Peyer's patch (tissue), 4 donors: ENCODE measurements at regions not wholly inside any gene's neighbourhood (a gene's known extent, or its start where the extent isn't known, plus 50 kb on each side); places are given as distances from the start of the nearest gene placed in this dataset.

ENCODE experiments used
- DNase-seq, 3 donors: peaks; one replicate each; pipeline ENCODE4 v3.0.0-alpha.2; 2017 to 2019
- H3K27ac ChIP-seq, 4 donors: fragments of 200-600 bp; sonication (generic); one replicate each; pipeline ENCODE4 v1.5.1; 2016 to 2019
- H3K27me3 ChIP-seq, 2 donors: fragments of 200-600 bp; sonication (generic); one replicate each; pipeline ENCODE4 v1.5.1; 2019
- H3K36me3 ChIP-seq, 3 donors: fragments of 200-600 bp; sonication (generic); one replicate each; pipeline ENCODE4 v1.5.1; 2016 to 2019
- H3K4me1 ChIP-seq, 4 donors: fragments of 200-600 bp; sonication (generic); one replicate each; pipeline ENCODE4 v1.5.1; 2016 to 2019
- H3K4me3 ChIP-seq, 4 donors: fragments of 200-600 bp; sonication (generic); 1 replicate in 3 of 4; 2 replicates in 1 of 4; pipeline ENCODE4 v1.5.1; 2016 to 2019; ENCODE audit warnings: mild to moderate bottlenecking in 1 of 4
- H3K9me3 ChIP-seq, 4 donors: fragments of 200-600 bp; sonication (generic); one replicate each; pipeline ENCODE4 v1.5.1; 2016 to 2019; ENCODE audit warnings: mild to moderate bottlenecking in 1 of 4
- POLR2A ChIP-seq, 2 donors: fragments of 450-650 bp; IDR thresholded peaks; one replicate each; pipeline ENCODE4 v1.5.1; 2017; ENCODE audit warnings: antibody characterized with exemption in 2 of 2, mild to moderate bottlenecking in 2 of 2, moderate library complexity in 2 of 2
- TF ChIP-seq, protein P1 (sequence below), 6 experiments: fragments of 450-650 bp in 4 of 6; fragments of 200-600 bp in 2 of 6; sonication (generic) in 1 of 6; IDR thresholded peaks; one replicate each; pipeline ENCODE4 v1.5.1; 2017 to 2019; ENCODE audit warnings: antibody characterized with exemption in 6 of 6, mild to moderate bottlenecking in 3 of 6, moderate library complexity in 1 of 6

DNA sequence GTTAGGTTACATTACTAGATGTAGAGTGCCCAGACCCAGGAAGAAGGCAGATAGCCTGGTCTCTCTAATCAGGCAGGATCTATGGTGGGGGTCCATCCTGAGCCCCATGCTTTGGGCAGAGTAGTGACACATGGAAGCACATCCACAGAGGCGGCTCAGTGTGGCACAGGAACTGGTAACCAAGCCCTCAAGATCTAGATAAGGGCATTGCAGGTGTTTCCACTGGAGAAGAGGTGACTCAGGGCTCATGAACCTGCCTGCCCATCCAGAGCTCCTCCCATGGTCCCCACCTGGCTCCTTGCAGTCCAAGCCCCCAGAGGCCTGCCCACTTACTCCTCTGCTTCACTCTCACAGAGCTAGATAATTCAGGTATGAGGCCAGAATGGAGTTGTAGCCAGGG lies 62.0 kb upstream of the TMEM132E start:
- Histone ChIP-seq H3K4me3 (no peak overlapping the region), H3K9me3 (no peaks in the 10 kb centered on the region), H3K27me3 (no peaks in the 10 kb centered on the region), H3K4me1 (no peaks in the 10 kb centered on the region), H3K36me3 (no peaks in the 10 kb centered on the region), H3K27ac (no peak overlapping the region)
- DNase-seq: no peak
- TF ChIP-seq, protein P1, sequence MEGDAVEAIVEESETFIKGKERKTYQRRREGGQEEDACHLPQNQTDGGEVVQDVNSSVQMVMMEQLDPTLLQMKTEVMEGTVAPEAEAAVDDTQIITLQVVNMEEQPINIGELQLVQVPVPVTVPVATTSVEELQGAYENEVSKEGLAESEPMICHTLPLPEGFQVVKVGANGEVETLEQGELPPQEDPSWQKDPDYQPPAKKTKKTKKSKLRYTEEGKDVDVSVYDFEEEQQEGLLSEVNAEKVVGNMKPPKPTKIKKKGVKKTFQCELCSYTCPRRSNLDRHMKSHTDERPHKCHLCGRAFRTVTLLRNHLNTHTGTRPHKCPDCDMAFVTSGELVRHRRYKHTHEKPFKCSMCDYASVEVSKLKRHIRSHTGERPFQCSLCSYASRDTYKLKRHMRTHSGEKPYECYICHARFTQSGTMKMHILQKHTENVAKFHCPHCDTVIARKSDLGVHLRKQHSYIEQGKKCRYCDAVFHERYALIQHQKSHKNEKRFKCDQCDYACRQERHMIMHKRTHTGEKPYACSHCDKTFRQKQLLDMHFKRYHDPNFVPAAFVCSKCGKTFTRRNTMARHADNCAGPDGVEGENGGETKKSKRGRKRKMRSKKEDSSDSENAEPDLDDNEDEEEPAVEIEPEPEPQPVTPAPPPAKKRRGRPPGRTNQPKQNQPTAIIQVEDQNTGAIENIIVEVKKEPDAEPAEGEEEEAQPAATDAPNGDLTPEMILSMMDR (IDR thresholded peaks at IDR 0.05): no peak
- no peak for TF ChIP-seq POLR2A (IDR thresholded peaks at IDR 0.05)

DNA sequence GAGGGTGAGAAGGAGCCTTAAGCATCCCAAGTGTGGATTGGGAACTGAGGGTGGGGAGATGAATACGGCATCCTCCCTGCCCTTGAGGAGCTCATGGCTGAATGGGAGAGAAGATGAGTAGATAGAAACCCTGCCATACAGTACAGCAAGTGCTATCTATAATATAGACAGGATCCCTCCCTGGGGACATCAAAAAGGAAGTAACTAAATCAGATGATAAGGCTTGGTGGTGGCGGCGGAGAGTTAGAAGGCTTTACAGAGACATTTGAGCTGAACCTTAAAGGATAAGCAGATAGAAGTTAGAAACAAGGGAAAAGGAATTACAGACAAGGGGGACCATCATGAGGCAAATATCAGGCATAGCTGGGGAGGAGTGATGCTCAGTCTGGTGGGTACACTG lies 67.5 kb upstream of the TMEM132E start:
- no peaks in the 10 kb centered on the region for H3K27me3 ChIP-seq
- no peak overlapping the region for H3K4me3 ChIP-seq
- H3K36me3 ChIP-seq: no peaks in the 10 kb centered on the region
- no peak for TF ChIP-seq POLR2A (IDR thresholded peaks at IDR 0.05)
- TF ChIP-seq, protein P1 (IDR thresholded peaks at IDR 0.05): no peak
- H3K27ac ChIP-seq: no peak overlapping the region
- H3K9me3 ChIP-seq: no peaks in the 10 kb centered on the region
- H3K4me1 ChIP-seq: no peaks in the 10 kb centered on the region
- no peak for DNase-seq

DNA sequence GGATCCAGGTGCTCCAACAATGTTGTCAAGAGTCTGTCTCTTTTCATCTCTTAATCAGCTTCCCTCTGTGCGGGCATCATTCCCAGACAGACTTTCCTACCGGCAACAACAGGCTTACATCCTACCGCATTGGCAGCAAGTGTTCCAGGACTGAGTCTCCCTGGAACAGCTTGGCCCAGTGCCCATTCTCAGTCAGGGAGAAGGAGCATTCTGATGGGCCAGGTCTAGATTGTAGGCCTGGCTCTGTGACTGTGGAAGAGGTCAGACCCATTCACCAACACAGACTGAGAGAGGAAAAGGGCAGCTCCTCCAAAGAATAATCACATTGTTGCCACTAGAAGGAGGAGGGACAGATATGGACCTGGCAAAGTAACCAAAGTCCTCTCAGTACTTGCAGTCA lies 68.1 kb upstream of the TMEM132E start:
- no peak for TF ChIP-seq POLR2A (IDR thresholded peaks at IDR 0.05)
- TF ChIP-seq, protein P1 (IDR thresholded peaks at IDR 0.05): no peak

DNA sequence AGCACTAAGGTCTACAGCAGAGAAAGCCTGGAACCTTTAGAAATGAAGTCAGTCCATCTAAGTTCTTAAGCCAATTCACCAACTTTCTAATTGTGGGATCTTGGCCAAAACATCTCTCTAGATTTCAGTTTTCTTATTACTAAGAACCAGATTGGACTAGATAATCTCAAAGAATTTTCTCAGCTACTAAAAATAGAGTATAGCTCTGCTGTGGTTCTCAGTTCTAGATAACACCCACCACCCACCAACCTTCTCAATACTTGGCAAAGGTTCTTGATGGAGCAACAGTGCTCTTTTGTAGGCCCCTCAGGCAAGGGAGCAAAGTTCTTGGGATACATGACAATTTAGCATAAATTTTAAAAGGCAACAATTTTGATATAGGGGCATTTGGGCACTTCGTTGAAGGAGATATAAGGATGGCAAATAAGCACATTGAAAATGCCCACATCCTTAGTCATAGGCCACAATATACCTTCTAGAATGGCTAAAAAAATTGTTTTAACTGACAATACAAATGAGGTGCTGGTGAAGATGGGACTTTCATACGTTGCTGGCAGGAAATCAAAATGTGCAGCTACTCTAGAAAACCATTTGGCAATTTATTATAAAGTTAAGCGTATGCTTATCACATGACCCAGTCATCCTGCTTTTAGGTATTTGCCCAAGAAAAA lies 74.4 kb upstream of the TMEM132E start:
- H3K4me3 ChIP-seq: no peak overlapping the region
- H3K4me1 ChIP-seq: no peaks in the 10 kb centered on the region
- H3K9me3 ChIP-seq: no peaks in the 10 kb centered on the region
- H3K27me3 ChIP-seq: no peaks in the 10 kb centered on the region
- no peak overlapping the region for H3K27ac ChIP-seq
- no peak for DNase-seq
- H3K36me3 ChIP-seq: no peaks in the 10 kb centered on the region
- TF ChIP-seq POLR2A (IDR thresholded peaks at IDR 0.05): no peak
- TF ChIP-seq, protein P1 (IDR thresholded peaks at IDR 0.05): no peak

More for the DNA sequence above, 68.1 kb upstream of the TMEM132E start:
- no peaks in the 10 kb centered on the region for H3K9me3 ChIP-seq
- DNase-seq: no peak
- H3K4me1 ChIP-seq: no peaks in the 10 kb centered on the region
- H3K27me3 ChIP-seq: no peaks in the 10 kb centered on the region
- H3K27ac ChIP-seq: no peak overlapping the region
- no peak overlapping the region for H3K4me3 ChIP-seq
- no peaks in the 10 kb centered on the region for H3K36me3 ChIP-seq

DNA sequence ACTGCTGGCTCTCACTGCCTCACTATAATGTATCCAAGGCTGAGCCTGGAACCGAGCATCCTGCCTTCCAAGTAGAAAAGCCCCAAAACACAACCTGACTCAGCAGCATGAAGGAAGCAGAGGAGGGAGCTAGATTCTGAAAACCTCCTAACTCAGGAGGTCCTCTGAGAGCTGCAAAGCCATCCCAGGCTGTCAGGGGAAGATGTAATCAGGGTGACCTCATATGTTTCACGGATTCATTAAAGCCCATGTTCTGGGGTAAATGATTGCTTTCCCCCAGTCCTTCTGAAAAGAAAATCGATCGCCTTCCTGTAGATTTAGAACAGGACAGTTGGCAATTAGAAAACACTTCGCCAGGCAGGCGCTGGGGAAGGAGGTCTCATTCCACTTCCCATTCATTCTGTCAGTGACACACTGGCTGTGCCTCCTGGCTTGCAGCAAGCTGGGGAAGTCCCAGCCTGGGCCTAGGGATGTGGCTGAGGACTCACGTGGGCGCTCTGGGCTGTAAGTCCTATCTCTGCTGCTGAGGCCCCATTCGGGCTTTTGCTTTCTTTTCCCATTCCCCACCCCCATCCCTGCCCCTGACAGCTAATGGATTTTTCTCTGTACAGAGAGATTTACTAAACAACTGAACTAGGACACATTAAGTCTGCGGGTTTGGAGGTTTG lies 75.7 kb upstream of the TMEM132E start:
- Histone ChIP-seq H3K4me3 (no peak overlapping the region), H3K36me3 (no peaks in the 10 kb centered on the region), H3K9me3 (no peaks in the 10 kb centered on the region), H3K27me3 (no peaks in the 10 kb centered on the region), H3K27ac (no peak overlapping the region), H3K4me1 (no peaks in the 10 kb centered on the region)
- DNase-seq: peak in 2 of 3 donors; percentile 17 to 49
- TF ChIP-seq, protein P1 (IDR thresholded peaks at IDR 0.05): no peak
- TF ChIP-seq POLR2A (IDR thresholded peaks at IDR 0.05): no peak
